ENCODE measurements at regions not wholly inside any gene's neighbourhood (a gene's known extent, or its start where the extent isn't known, plus 50 kb on each side); places are given as distances from the start of the nearest gene placed in this dataset.
"Not testable (repeated sequence)": the region's sequence is repeated elsewhere in the genome, so short reads cannot be mapped to it uniquely, and the experiment has no call there.

DNA sequence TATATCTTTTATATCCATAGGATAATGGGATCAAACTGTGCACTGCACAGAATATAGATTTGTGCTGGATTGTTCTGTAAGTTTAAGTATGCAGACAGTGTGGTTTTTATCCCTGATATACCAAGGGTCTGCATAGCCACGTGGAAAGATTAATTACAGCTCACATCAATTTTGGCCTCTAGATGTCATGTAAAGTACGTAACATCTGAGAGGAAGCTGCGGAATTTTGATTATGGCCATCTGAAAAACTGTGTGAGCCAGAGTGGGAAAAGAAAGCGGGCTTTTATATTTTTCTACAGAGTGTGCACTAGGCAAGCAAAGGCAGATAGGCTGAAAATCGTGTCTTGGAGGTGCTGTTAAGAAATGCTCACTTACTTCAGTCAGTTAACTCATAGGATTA lies 562.7 kb downstream of the GBE1 start:
- no peaks in the 10 kb centered on the region for H3K27me3 ChIP-seq (replicated peaks; ENCODE audit: insufficient read depth)
- no peaks in the 10 kb centered on the region for H4K20me1 ChIP-seq (ENCODE audit: insufficient read depth)
- no peaks in the 10 kb centered on the region for H3K9me3 ChIP-seq (ENCODE audit: low read depth)
- H3K4me3 ChIP-seq, result no peak overlapping the region
- no peaks in the 10 kb centered on the region for H3K36me3 ChIP-seq (ENCODE audit: low read depth)
- TF ChIP-seq EZH2phosphoT487 (IDR thresholded peaks at IDR 0.05; ENCODE audit: insufficient read depth, low read depth) (no peak), EZH2 (IDR thresholded peaks at IDR 0.05; ENCODE audit: insufficient read depth, poor library complexity, severe bottlenecking) (no peak)
- H2AFZ ChIP-seq, result 0 out of 2 replicates have a peak overlapping the region, but pooled peaks have one; percentile 10
- 30 to 32% methylated on average over 5 of the region's 5 CpGs for WGBS, 2 experiments (ENCODE audit: low coverage in 1 of 2, low lambda C conversion rate in 2 of 2, missing lambda C conversion rate in 2 of 2)
- H3F3A ChIP-seq (ENCODE audit: insufficient read depth), result no peaks in the 10 kb centered on the region
- in situ Hi-C loops (cut with MboI), result no loop called here
- 0 out of 2 replicates have a peak, but pooled peaks cover 5% of the 10 kb centered on the region for H3K4me1 ChIP-seq (ENCODE audit: insufficient read depth)
- H3K27ac ChIP-seq, result no peak overlapping the region
- no peak overlapping the region for H3K9ac ChIP-seq
- H3K79me2 ChIP-seq (ENCODE audit: insufficient read depth), result no peaks in the 10 kb centered on the region
- no peaks in the 10 kb centered on the region for H3K9me2 ChIP-seq (ENCODE audit: insufficient read depth)
- no peak overlapping the region for H3K4me2 ChIP-seq (ENCODE audit: unreplicated experiment)
- DNase-seq, result no peak

DNA sequence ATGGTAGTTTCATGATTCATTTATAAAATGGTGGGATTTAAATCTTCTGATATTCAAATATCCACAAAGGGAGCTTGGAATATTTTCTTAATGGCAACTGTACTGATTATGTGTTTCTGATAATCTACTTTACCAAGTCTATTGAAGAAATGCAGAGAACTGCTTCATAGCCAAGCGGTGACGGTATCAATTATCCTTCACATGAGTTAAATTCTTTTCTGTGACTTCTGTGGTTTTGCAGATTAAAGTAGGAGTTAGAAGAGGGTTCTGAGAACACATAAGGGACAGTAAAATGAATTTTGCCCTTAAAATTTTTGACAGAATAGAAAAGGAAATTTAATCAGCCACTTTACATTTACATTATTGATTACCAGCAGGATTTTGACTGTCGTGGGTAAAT lies 563.2 kb downstream of the GBE1 start:
- H3K4me1 ChIP-seq (ENCODE audit: insufficient read depth), result 0 out of 2 replicates have a peak, but pooled peaks cover 5% of the 10 kb centered on the region
- WGBS, 2 experiments (ENCODE audit: low coverage in 1 of 2, low lambda C conversion rate in 2 of 2, missing lambda C conversion rate in 2 of 2), result 32 to 33% methylated on average over 3 of the region's 3 CpGs

DNA sequence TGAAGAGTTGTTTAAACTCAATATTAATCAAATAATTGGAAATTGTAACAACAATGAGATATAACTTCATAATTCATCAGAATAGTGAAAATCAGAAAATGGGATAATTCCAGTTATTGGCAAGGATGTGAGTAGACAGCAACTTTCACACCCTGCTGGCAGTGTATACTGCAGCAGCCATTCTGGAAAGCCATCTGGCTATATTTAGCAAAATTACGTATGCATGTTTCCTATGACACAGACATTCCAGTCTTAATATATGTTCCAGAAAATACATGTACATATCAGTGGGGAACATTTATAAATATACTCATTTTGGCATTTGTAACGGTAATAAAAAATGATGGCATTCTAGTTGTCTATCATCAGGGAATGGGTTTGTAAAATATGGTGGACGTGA lies 564.1 kb downstream of the GBE1 start:
- no peak overlapping the region for H2AFZ ChIP-seq
- in situ Hi-C loops (cut with MboI), result no loop called here
- 56 to 63% methylated on average over 3 of the region's 3 CpGs for WGBS, 2 experiments (ENCODE audit: low coverage in 1 of 2, low lambda C conversion rate in 2 of 2, missing lambda C conversion rate in 2 of 2)
- no peaks in the 10 kb centered on the region for H3K79me2 ChIP-seq (ENCODE audit: insufficient read depth)
- H3K4me2 ChIP-seq (ENCODE audit: unreplicated experiment), result no peak overlapping the region
- H4K20me1 ChIP-seq (ENCODE audit: insufficient read depth), result no peaks in the 10 kb centered on the region
- H3K4me1 ChIP-seq (ENCODE audit: insufficient read depth), result 0 out of 2 replicates have a peak, but pooled peaks cover 5% of the 10 kb centered on the region
- H3K27ac ChIP-seq, result no peak overlapping the region
- no peaks in the 10 kb centered on the region for H3F3A ChIP-seq (ENCODE audit: insufficient read depth)
- no peak overlapping the region for H3K9ac ChIP-seq
- no peaks in the 10 kb centered on the region for H3K36me3 ChIP-seq (ENCODE audit: low read depth)
- H3K9me2 ChIP-seq (ENCODE audit: insufficient read depth), result no peaks in the 10 kb centered on the region; the same call in 1 of the 2 replicates
- DNase-seq, result no peak
- no peaks in the 10 kb centered on the region for H3K9me3 ChIP-seq (ENCODE audit: low read depth)
- no peaks in the 10 kb centered on the region for H3K27me3 ChIP-seq (replicated peaks; ENCODE audit: insufficient read depth)
- TF ChIP-seq EZH2 (IDR thresholded peaks at IDR 0.05; ENCODE audit: insufficient read depth, poor library complexity, severe bottlenecking), result no peak
- TF ChIP-seq EZH2phosphoT487 (IDR thresholded peaks at IDR 0.05; ENCODE audit: insufficient read depth, low read depth), result no peak
- no peak overlapping the region for H3K4me3 ChIP-seq

More for the DNA sequence above, 563.2 kb downstream of the GBE1 start:
- H3F3A ChIP-seq (ENCODE audit: insufficient read depth), result no peaks in the 10 kb centered on the region
- no peak overlapping the region for H3K27ac ChIP-seq
- no peak for DNase-seq
- in situ Hi-C loops (cut with MboI), result no loop called here
- H3K4me2 ChIP-seq (ENCODE audit: unreplicated experiment), result no peak overlapping the region
- no peak overlapping the region for H3K4me3 ChIP-seq
- H3K36me3 ChIP-seq (ENCODE audit: low read depth), result no peaks in the 10 kb centered on the region
- 0 out of 2 replicates have a peak overlapping the region, but pooled peaks have one; percentile 10 for H2AFZ ChIP-seq
- no peaks in the 10 kb centered on the region for H3K27me3 ChIP-seq (replicated peaks; ENCODE audit: insufficient read depth)
- H3K79me2 ChIP-seq (ENCODE audit: insufficient read depth), result no peaks in the 10 kb centered on the region
- no peak for TF ChIP-seq EZH2phosphoT487 (IDR thresholded peaks at IDR 0.05; ENCODE audit: insufficient read depth, low read depth)
- no peak for TF ChIP-seq EZH2 (IDR thresholded peaks at IDR 0.05; ENCODE audit: insufficient read depth, poor library complexity, severe bottlenecking)
- no peaks in the 10 kb centered on the region for H3K9me3 ChIP-seq (ENCODE audit: low read depth)
- no peaks in the 10 kb centered on the region for H4K20me1 ChIP-seq (ENCODE audit: insufficient read depth)
- no peak overlapping the region for H3K9ac ChIP-seq
- H3K9me2 ChIP-seq (ENCODE audit: insufficient read depth), result no peaks in the 10 kb centered on the region

DNA sequence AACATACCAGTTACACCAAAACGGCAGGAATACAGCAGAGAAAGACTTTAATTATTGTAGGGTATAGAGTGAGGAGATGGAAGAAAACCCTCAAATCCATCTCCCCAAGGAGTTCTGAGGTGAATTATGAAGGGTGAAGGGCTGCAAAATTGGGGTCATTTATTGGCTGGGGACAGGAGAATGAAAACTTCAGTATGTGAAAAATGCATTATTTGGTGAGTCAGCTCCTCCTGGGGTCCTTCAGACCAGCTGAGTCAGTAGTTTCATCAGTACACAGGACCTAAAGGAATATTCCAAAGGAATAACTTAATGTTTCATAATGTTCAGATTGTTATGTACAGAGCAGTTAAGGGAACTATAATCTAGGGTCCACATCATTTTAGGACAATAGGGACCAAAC lies 566.0 kb downstream of the GBE1 start:
- Histone ChIP-seq H3K36me3 (ENCODE audit: low read depth) (no peaks in the 10 kb centered on the region), H4K20me1 (ENCODE audit: insufficient read depth) (no peaks in the 10 kb centered on the region), H3K79me2 (ENCODE audit: insufficient read depth) (no peaks in the 10 kb centered on the region), H3K9me3 (ENCODE audit: low read depth) (no peaks in the 10 kb centered on the region), H3K4me2 (ENCODE audit: unreplicated experiment) (no peak overlapping the region), H3K4me3 (no peak overlapping the region), H2AFZ (no peak overlapping the region), H3K27me3 (replicated peaks; ENCODE audit: insufficient read depth) (no peaks in the 10 kb centered on the region), H3K9ac (no peak overlapping the region), H3K9me2 (ENCODE audit: insufficient read depth) (no peaks in the 10 kb centered on the region; the same call in 1 of the 2 replicates), H3K27ac (no peak overlapping the region), H3F3A (ENCODE audit: insufficient read depth) (no peaks in the 10 kb centered on the region), H3K4me1 (ENCODE audit: insufficient read depth) (0 out of 2 replicates have a peak, but pooled peaks cover 5% of the 10 kb centered on the region)
- peak; percentile 19 for DNase-seq
- 4 to 8% methylated on average over 1 of the region's 1 CpG for WGBS, 2 experiments (ENCODE audit: low coverage in 1 of 2, low lambda C conversion rate in 2 of 2, missing lambda C conversion rate in 2 of 2)
- TF ChIP-seq EZH2 (IDR thresholded peaks at IDR 0.05; ENCODE audit: insufficient read depth, poor library complexity, severe bottlenecking) (no peak), EZH2phosphoT487 (IDR thresholded peaks at IDR 0.05; ENCODE audit: insufficient read depth, low read depth) (no peak)
- in situ Hi-C loops (cut with MboI), result no loop called here

DNA sequence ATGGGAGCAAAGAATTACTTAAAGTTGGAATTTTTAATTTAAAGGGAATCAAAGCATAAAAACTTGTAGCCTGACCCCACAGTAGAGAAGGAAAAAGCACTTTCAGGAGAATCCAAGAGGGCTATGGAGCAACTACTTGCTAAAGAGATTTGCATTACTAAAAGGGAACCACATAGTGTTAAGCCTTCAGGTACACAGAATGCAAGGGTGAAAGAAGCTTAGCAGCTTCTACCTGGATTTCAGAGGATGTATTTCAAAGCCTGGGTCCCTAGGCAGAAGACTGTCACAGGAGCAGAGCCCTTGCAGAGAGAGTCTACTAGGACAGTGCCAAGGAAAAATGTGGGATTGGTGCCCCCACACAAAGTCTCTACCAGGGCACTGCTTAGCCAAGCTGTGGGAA lies 575.0 kb downstream of the GBE1 start:
- Histone ChIP-seq H3K36me3 (ENCODE audit: low read depth) (no peaks in the 10 kb centered on the region), H2AFZ (no peak overlapping the region), H3K4me2 (ENCODE audit: unreplicated experiment) (no peak overlapping the region)

DNA sequence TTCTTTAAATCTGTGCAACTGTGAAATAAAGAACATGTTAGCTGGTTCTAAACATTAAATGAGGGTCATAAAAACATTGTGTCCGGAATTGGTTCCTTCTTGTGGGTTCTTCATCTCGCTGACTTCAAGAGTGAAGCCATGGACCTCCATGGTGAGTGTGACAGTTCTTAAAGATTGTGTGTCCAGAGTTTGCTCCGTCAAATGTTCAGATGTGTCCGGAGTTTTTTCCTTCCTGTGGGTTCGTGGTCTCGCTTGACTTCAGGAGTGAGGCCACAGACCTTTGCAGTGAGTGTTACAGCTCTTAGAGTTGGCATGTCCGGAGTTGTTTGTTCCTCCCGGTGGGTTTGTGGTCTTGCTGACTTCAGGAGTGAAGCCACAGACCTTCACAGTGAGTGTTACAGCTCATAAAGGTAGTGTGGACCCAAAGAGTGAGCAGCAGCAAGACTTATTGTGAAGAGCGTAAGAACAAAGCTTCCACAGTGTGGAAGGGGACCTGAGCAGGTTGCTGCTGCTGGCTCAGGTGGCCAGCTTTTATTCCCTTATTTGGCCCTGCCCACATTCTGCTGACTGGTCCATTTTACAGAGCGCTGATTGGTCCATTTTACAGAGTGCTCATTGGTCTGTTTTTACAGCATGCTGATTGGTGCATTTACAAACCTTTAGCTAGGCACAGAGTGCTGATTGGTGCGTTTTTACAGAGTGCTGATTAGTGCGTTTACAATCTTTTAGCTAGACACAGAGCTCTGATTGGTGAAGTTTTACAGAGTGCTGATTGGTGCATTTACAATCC lies 579.2 kb downstream of the GBE1 start:
- in situ Hi-C loops (cut with MboI), result not testable (repeated sequence)

More for the DNA sequence above, 575.0 kb downstream of the GBE1 start:
- TF ChIP-seq EZH2phosphoT487 (IDR thresholded peaks at IDR 0.05; ENCODE audit: insufficient read depth, low read depth), result no peak
- H3K4me3 ChIP-seq, result no peak overlapping the region
- H3K79me2 ChIP-seq (ENCODE audit: insufficient read depth), result no peaks in the 10 kb centered on the region
- no peaks in the 10 kb centered on the region for H3K4me1 ChIP-seq (ENCODE audit: insufficient read depth)
- DNase-seq, result no peak
- H4K20me1 ChIP-seq (ENCODE audit: insufficient read depth), result no peaks in the 10 kb centered on the region
- H3K9ac ChIP-seq, result no peak overlapping the region
- H3F3A ChIP-seq (ENCODE audit: insufficient read depth), result no peaks in the 10 kb centered on the region
- 0 out of 2 replicates have a peak, but pooled peaks cover 5% of the 10 kb centered on the region for H3K27me3 ChIP-seq (replicated peaks; ENCODE audit: insufficient read depth)
- in situ Hi-C loops (cut with MboI), result no loop called here
- H3K27ac ChIP-seq, result no peak overlapping the region
- no peaks in the 10 kb centered on the region for H3K9me2 ChIP-seq (ENCODE audit: insufficient read depth)
- H3K9me3 ChIP-seq (ENCODE audit: low read depth), result no peaks in the 10 kb centered on the region

More for the DNA sequence above, 579.2 kb downstream of the GBE1 start:
- H3K9me3 ChIP-seq (ENCODE audit: low read depth); H2AFZ ChIP-seq; H3K36me3 ChIP-seq (ENCODE audit: low read depth); H3K27me3 ChIP-seq (replicated peaks; ENCODE audit: insufficient read depth); H3K9me2 ChIP-seq (ENCODE audit: insufficient read depth); H3K4me3 ChIP-seq; H3K27ac ChIP-seq; DNase-seq; H3K4me2 ChIP-seq (ENCODE audit: unreplicated experiment); H3K9ac ChIP-seq; H4K20me1 ChIP-seq (ENCODE audit: insufficient read depth); H3K79me2 ChIP-seq (ENCODE audit: insufficient read depth); H3F3A ChIP-seq (ENCODE audit: insufficient read depth); H3K4me1 ChIP-seq (ENCODE audit: insufficient read depth): not testable (repeated sequence)
- 51% methylated on average over 12 of the region's 12 CpGs for WGBS, 2 experiments (ENCODE audit: low coverage in 1 of 2, low lambda C conversion rate in 2 of 2, missing lambda C conversion rate in 2 of 2)
